ENCODE measurements at regions not wholly inside any gene's neighbourhood (a gene's known extent, or its start where the extent isn't known, plus 50 kb on each side); places are given as distances from the start of the nearest gene placed in this dataset.

- no peak for TF ChIP-seq CTCF (IDR thresholded peaks at IDR 0.05; ENCODE audit: insufficient read depth, low read depth, low read length, missing control alignments)
- DNase-seq (ENCODE audit: low read depth), result peak; percentile 58
- no peak overlapping the region for H3K4me3 ChIP-seq (ENCODE audit: low read depth, low read length)
Measured at GRCh38 chr18:3384664-3385563, 65.1 kb upstream of the TGIF1 start.

- no peak for DNase-seq (ENCODE audit: low read depth)
- no peak overlapping the region for H3K4me3 ChIP-seq (ENCODE audit: low read depth, low read length)
- TF ChIP-seq CTCF (IDR thresholded peaks at IDR 0.05; ENCODE audit: insufficient read depth, low read depth, low read length, missing control alignments), result no peak
Measured at GRCh38 chr18:3388323-3388722, 61.6 kb upstream of the TGIF1 start.

GRCh38 chr18:3388980-3389379 is 61.0 kb upstream of the TGIF1 start:
- no peak for DNase-seq (ENCODE audit: low read depth)
- H3K4me3 ChIP-seq (ENCODE audit: low read depth, low read length), result no peak overlapping the region
- no peak for TF ChIP-seq CTCF (IDR thresholded peaks at IDR 0.05; ENCODE audit: insufficient read depth, low read depth, low read length, missing control alignments)

- DNase-seq (ENCODE audit: low read depth), result no peak
- TF ChIP-seq CTCF (IDR thresholded peaks at IDR 0.05; ENCODE audit: insufficient read depth, low read depth, low read length, missing control alignments), result no peak
- H3K4me3 ChIP-seq (ENCODE audit: low read depth, low read length), result no peak overlapping the region
Measured at GRCh38 chr18:3389977-3390376, 60.0 kb upstream of the TGIF1 start.

- DNase-seq (ENCODE audit: low read depth), result no peak
- TF ChIP-seq CTCF (IDR thresholded peaks at IDR 0.05; ENCODE audit: insufficient read depth, low read depth, low read length, missing control alignments), result no peak
- H3K4me3 ChIP-seq (ENCODE audit: low read depth, low read length), result no peak overlapping the region
Measured at GRCh38 chr18:3391704-3392466, 58.1 kb upstream of the TGIF1 start.

- no peak for TF ChIP-seq CTCF (IDR thresholded peaks at IDR 0.05; ENCODE audit: insufficient read depth, low read depth, low read length, missing control alignments)
- H3K4me3 ChIP-seq (ENCODE audit: low read depth, low read length), result no peak overlapping the region
- DNase-seq (ENCODE audit: low read depth), result no peak
Measured at GRCh38 chr18:3392467-3392855, 57.5 kb upstream of the TGIF1 start.
